Suprapubic skin (tissue), 3 donors: ENCODE measurements at regions not wholly inside any gene's neighbourhood (a gene's known extent, or its start where the extent isn't known, plus 50 kb on each side); places are given as distances from the start of the nearest gene placed in this dataset.

ENCODE experiments used
- CTCF ChIP-seq, 2 donors: fragments of 200-600 bp in 1 of 2; fragments of 450-650 bp in 1 of 2; sonication (generic) in 1 of 2; IDR thresholded peaks; one replicate each; pipeline ENCODE4 v1.5.1; 2016 to 2019; ENCODE audit warnings: antibody characterized with exemption in 2 of 2, mild to moderate bottlenecking in 1 of 2, moderate library complexity in 1 of 2
- POLR2AphosphoS5 ChIP-seq, 3 donors: sonication (generic); formaldehyde crosslinking; IDR thresholded peaks; one replicate each; pipeline ENCODE4 v1.6.1; 2017; ENCODE audit warnings: antibody characterized with exemption in 3 of 3

- TF ChIP-seq CTCF (IDR thresholded peaks at IDR 0.05) (no peak), POLR2AphosphoS5 (IDR thresholded peaks at IDR 0.05) (no peak)
Measured at GRCh38 chr3:159854500-159855124, 134.0 kb upstream of the IL12A start.
